NCI-H2081 treated with DMSO at 0.1 percent for 48 hours (cell line): ENCODE measurements at regions not wholly inside any gene's neighbourhood (a gene's known extent, or its start where the extent isn't known, plus 50 kb on each side); places are given as distances from the start of the nearest gene placed in this dataset.
A peak's percentile ranks its signal among the peaks of the same experiment; 100 is the strongest.

ENCODE experiments used
- DNase-seq: peaks from one replicate; lab custom pipeline; 2025; lab: John Stamatoyannopoulos, UW

DNA sequence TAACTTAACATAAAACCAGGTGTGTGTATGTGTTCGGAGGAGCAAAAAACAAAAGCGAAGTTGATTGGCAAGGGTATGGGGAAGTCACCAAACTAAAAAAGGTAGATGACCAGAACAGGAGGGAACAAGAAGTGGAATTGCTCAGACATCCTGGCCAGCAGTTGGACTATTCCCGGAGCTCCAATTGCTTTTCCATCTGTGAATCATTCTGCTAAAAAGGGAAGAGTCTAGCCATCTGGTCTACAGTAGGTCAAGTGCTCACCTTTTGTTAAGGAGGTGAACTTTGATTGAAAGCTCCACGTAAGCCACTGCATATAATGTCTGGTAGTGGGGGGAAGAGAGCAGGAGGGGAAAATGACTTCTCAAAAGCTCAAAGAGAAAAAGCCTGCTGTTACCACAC, 50.0 kb upstream of the BET1 start:
- DNase-seq: no peak

DNA sequence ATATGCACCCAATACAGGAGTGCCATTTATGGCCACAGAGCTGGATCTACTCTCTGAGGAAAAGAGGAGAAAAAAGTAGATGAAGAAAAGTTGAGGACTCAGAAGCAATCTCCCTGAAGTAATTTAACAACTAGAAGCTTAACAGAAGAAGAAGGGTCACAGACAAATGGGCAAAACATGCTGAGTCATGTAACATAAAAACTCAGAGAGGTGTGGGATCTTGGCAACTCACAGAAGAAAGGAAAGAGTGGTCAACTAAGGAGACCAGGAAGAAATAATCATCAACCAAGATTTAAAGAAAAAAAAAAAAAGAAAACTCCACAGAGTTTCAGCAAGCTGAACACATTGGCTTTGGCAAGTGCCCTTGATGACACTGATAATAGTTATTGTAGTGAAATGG, 51.8 kb upstream of the BET1 start:
- DNase-seq: no peak

DNA sequence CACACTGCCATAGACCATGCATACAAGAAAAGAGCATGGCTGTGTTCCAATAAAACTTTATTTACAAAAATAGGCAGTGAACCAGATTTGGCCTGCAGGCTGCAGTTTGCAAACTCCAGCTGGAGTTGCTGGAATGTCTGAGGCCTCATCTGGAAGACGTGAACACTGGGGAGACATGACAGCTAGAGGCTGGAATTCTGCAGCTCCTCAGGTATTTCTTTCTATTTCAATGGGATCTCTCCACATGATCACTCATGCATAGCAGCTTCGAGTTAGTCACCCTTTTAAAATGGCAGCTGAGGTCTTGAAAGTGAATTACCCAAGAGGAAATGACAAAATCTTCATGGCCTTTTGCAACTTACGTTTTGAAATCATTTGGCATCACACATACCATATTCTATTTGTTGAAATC, 52.6 kb upstream of the BET1 start:
- no peak for DNase-seq

DNA sequence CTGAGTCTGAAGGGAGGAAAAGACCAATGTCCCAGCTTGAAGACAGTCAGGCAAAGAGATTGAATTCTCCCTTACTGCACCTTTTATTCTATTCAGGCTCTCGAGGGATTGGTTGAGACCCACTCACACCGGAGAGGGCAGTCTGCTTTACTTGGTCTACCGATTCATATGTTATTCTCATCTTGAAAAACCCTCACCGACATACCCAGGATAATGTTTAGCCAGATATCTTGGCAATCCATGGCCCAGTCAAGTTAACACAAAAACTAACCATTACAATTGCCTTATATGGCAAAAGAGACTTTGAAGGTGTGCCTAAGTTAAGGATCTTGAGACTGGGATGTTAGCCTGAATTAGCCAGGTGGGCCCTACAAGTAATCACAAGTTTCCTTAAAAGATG, 53.8 kb upstream of the BET1 start:
- no peak for DNase-seq

DNA sequence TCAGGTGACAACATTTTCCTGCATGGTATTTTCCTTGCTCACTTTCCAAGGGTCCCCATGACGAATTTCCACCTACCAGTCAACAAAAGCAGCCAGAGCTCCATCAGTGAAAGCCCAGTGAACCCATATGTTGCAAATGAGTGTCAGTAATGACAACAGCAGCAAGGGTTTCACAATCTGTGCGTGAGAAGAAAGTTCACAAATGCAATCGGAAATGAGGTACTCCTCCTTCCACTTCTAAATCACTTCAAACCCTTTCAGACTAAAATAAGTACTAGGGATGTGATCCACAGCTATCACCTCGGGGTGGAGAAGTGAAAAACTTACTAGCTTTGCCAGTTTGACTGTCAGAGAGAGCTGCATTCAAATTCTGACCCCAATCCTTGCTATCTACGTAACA, 55.6 kb upstream of the BET1 start:
- DNase-seq: no peak

DNA sequence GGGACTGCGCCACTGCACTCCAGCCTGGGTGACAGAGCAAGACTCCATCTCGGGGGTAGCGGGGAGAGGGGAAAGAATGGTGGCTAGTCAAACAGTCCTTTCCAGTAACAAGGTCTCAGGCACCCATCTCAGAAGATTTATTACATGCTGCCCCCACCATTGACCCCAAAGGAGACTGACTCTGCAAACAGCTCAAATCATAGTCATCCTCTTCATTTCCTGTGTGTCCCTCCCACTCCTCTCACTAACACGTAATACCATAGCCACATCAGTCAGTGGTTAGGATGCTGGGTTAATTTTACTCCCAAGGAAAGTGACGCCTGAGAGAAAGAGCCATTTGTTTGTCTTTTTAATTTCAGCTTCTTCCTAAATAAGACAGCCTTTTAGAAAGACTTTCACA, 56.6 kb upstream of the BET1 start:
- DNase-seq: no peak

DNA sequence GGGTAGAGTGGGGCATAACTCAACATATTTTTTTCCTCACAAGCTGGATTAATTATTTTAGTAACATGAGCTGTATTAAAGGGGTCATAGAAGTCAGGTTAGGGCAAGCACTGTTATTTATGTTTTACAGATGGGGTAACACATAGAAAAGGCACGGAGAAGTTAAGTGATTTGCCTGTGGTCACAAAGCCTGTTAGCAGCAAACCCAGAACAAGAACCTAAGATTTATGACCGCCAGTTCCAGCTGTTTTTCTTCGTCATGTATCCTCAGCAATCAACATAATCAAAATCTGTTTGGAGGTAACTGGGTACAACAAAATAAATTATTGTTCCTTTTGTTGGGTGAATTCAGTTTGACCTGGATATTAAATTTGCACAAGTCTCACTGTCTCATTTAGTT, 57.2 kb upstream of the BET1 start:
- DNase-seq: no peak

DNA sequence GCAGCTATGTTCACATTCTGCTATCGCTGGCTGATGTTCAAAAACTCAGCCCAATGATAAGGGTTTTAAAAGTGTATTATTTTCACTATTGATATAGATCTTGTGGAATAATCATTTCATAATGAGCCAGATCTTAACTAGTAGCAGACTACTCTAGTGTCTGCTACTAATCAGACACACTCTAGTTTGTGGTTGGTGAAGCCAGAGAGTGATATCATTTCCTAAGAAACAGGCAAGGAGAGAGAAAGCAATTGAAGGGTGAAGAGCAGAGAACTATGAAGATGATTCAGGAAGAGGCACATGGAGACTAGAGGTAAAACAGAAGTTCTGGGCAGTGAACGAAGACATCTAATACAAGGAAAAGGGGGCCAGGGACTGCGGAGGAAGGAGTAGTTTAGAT, 58.2 kb upstream of the BET1 start:
- DNase-seq: no peak

DNA sequence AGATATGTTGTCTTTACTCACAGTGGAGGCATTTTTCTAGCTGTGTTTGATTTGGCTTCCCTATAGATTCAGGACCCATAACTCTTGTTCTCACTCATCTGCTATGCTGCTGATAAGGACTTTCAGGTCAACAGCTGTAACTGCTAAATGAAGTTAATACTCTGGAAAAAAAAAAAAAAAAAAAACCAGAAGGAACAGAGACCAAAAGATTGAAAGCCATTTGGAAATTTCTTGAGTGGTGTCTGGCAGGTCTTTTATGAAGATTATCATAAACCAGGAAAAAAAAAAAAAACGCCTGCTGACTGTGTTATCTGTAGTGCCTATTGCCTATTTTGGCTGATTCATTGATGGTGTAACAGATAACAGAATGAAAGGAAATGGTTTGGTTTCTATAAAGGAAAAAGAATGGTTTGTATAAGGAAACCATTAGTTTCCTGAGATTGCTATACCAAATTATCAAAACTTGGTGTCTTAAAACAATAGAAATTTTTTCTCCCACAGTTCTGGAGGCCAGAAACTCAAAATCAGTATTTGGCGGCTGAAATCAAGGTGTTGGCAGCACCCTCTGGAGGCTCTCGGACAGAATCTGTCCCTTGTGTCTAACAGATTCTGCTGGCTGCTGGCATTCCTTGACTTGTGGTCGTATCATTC, 60.5 kb upstream of the BET1 start:
- no peak for DNase-seq

DNA sequence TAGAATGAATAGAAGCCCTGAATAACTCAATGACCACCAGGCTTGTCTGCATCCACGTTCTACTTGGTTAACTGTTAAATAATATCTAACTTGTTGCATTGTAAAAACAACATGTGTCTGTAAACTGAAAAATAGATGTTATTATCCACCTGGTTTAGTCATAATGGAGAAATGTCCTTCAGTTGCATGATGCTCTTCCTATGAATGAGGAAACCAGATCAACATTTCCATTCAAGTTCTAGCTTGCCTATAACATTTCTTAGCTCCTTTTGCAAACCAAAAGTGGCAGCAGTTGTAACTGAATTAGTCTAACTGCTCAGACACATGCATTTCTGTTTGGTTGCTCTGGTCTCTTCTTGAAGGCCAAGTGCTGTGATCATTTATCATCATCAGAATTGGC, 62.9 kb upstream of the BET1 start:
- DNase-seq: no peak

DNA sequence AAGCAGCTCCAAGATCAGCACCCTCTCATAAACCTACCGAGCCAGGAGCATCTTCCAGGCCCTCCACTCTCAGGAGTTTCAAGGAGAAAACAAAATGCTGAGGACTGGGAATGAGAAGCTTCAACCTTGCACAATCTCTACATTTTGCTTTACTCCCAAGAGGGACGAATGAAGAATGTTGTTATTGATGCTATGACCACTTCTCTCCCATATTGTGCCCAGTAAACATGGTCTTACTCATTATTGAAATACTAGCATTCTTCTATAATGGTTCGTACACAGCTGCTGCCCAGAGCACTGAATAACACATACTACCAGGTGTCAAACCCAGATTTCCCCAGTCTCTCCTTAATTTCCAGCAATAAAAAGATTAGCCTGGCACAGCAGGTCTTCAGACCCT, 63.4 kb upstream of the BET1 start:
- no peak for DNase-seq

DNA sequence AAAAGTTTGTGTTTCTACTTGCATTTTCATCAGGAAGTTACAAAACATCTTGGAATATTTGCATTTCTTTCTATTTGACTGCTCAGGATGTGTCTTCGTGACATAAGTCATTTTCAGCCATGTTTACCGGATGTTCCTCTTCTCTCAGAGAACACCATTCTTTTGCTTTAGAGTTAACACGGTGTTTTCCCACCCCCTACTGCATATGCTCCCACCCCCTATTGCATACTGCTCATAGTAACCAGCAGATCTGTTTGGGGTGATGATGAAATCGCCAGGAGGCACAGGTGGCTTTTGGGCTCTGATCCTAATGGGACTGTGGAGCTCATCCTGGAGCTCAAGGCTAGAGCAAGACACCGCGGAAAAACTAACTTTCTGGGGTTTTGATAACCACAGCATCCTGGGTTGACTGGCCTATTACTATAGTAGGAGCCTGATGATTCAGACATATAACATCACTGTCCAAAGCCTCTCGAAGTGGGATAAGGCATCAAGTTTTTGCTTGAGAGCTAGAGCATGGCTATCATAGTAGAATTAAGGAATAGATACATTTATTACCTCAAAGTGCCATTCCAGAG, 65.1 kb upstream of the BET1 start:
- no peak for DNase-seq

DNA sequence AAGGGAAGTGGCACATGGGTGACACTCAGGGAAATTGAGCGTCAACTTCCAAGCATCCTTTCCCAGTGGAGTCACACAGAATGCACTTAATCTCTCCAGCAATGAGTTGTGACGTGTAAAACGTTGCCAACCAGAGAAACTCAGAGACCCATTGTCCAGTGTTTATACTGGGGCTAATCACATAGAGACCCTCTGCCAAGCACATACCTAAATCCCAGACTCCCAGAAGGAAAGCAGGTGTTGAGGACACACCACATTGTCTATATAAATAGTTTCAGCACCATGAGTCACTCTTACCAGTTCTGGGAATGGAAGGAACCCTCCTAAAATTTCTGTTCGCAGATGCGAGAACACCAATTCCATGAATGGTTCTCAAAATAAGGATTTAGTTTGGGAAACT, 76.4 kb upstream of the BET1 start:
- DNase-seq: no peak

DNA sequence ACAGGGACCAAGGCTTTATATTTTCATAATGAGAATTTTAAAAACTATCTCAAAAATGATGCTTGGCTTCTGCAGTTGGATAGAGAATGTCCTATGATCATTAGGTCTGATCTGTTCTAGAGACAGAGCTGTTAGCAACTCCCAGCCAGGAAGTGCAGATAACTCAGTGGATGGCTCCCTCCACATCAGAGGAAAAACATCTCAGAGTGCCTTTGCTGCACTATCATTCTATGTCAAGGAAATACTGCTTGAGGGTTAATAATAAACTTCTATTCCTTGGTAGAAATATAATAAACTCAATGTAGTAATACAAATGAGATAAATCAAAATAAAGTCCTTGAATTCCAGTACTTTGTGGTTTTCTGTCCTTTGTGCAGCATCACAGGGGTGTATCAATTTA, 78.0 kb upstream of the BET1 start:
- no peak for DNase-seq

DNA sequence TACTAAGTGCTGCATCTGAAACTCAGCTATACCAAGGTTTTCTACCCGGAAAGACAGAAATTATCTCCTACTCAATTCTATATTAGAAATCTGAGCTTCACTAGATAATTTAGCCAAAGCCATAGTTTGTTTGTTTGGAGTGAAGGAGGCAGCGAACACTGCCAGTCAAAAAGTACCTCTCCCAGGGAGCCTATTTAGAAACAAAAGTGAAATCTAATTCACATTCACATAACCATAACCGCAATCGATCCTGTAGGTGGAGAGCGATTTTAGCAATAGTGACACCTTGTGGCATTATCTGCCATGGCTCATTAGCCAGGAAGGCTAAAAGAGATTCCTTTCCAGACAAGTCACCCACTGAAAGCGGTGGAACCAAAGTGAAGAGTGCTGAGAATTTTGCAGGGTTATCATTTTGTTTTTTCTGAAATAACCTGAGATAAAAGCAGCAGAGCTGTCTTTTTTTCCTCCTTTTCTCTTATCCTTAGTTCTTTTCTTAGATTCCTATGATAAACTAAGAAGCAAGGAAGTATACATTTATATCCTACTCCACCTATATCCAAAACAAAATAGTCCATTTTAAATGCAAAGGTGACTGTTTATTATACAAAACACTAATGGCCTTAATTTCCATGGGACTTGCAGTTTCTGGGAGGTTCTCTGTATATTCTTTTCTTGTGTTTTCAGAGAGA, 83.7 kb upstream of the BET1 start:
- peak; percentile 20 for DNase-seq

DNA sequence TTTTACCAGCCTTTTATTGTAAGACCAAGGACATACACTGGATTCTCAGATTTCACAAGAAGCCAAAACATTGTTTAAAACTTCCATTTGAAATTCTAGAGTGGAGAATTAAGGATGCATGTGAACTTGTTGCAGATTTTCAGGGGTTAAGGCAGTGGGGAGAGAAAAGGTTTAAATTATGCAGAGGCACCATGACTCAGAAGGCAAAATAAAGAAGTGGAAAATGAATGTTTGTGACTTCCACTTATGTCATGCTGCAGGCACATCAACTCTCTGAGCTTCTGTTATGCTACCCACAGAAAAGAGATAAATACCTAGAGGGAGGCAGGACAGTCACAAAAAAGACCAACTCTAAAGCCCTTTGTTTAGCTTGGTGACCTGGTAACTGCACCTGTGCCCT, 84.4 kb upstream of the BET1 start:
- DNase-seq: no peak

DNA sequence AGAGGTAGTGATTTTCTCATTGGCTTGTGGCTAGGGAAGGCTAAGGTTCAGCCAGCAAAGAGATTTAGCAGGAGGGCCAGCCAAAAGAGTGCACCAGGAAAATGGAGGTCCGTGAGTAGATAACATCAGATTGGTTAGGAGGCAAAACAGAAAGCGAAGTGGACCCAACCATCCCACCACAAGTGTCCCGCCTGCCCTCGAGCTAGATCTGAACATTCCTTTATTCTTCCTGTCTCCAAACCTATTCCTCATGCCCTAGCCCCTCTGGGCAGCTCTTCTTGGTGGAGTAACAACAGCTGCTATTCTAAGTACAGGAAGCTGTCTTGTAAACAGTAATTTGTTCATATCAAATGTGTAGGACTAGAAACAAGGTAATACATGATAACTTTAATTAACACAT, 85.7 kb upstream of the BET1 start:
- no peak for DNase-seq

DNA sequence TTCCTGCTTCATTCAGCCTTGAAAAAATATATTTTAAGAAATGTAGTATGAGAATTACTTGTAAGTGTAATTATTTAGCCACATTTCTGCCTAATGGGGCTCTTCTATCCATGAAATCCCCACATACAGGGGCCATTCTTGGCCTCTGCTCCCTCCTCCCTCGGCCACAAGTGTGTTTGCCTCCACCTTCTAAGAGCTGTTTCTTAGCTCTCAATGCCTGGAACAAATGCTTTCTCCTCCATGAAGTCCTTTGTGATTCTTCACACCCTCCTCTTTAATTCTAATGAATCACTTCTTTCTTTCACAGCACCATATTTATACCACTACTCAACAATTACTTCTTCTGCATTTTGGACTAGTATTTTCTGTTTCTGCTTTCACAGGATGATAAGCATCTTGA, 88.8 kb upstream of the BET1 start:
- no peak for DNase-seq

DNA sequence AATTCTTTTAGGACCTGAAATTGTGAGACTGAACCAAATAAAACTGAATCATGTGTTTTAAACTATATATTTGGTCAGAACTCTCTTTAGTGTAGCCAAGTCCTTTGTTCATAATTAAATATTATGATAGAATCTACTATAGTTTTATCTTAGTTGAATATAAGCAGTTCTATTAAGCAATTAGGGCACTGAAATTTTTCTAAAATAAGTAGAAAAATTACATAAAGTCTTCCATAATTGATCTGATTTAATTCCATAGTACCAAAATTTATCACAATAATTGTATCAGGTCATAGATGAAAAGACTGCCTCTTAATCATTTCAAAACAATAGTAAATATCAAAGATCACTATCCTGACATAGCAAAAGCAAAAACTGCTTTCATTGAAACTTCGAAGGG, 90.1 kb upstream of the BET1 start:
- no peak for DNase-seq

DNA sequence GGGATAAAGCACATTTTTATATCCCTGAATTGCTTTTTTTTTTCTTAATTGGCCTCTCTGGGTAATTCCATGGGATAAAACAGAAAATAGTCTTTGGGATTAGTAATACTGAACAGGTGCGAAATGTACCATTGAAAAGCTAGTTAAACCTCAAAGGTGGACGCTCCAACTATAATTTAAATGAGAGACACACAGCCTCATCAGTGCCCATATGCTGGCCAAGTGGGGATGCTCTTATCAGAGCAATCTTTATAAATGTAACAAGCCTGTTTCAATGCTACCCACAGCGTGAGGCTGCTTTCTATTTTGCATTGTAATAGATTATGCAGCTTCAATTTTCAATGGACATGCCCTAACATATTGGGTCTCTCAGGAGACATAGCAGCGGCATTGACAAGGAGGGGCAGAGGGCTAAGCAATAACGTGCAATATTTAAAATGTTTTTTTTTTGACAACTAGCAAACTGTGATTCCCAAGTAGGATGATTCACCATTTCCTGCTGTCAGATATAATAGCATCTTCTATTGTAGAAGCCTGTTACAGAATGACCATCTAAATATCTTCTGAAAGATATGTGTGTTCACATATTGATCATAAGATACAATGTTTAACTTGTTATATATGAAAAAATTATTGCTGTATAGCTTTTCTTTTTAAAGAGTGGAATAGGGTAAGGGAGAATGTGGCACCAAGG, 91.3 kb upstream of the BET1 start:
- no peak for DNase-seq

DNA sequence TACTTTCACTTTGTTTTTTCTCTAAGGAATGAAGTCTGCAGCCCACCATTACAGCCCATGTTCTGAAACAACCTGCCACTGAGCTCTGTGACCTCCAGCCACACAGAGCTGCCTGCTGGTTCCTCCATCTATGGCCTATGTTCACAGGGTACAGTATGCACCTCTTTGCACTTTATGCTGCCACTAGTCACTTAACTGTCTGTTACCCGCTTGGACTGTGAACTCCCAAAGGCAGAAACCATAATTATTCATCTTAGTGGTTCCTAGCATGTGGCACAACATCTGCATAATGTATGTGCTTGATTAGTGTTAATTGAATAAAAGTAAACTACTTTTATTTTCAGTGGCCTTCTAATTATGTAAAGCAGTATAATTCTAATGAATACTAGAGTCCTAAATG, 95.5 kb upstream of the BET1 start:
- no peak for DNase-seq

DNA sequence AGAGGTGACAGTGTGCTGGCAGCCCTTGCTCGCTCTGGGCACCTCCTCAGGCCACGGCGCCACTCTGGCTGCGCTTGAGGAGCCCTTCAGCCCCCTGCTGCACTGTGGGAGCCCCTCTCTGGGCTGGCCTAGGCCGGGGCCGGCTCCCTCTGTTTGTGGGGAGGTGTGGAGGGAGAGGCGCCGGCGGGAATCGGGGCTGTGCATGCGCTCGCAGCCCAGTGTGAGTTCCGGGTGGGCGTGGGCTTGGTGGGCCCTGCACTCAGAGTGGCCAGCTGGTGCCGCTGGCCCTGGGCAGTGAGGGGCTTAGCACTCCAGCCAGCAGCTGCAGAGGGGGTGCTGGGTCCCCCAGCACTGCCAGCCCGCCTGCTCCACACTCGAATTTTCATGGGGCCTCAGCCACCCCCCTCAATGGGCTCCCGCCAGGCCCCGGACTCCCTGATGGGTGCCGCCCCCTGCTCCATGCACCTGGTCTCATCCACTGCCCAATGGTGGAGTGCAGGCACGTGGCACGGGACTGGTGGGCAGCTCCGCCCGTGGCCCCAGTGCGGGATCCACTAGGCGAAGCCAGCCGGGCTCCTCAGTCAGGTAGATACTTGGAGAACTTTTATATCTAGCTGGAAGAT, 96.7 kb upstream of the BET1 start:
- DNase-seq: no peak

DNA sequence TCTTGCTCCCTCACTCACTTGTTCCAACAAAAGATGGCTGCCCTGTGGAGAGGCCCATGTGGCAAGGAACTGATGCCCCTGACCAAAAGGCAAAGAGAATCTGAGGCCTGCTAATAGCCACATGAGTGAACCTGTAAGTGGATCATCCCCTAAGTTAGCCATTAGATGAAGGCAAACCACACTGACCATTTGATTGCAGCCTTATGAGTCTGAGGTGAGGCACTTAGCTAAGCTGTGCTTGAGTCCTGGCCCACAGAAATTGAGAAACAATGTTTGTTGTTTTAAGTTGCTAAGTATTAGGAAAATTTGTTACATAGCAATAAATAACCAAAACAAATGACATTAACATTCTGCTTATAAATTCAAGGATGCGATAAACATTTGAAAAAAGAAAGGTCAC, 100.1 kb upstream of the BET1 start:
- DNase-seq: no peak
